Mucosa of descending colon (tissue), 3 donors: ENCODE measurements at regions not wholly inside any gene's neighbourhood (a gene's known extent, or its start where the extent isn't known, plus 50 kb on each side); places are given as distances from the start of the nearest gene placed in this dataset.

Source experiments
- ATAC-seq: fragments of 200-7000 bp; cut with Tn5 transposase; one replicate; pipeline ENCODE4 v1.9.1; 2020; ENCODE audit warnings: mild to moderate bottlenecking, moderate library complexity
- DNase-seq, 3 donors: peaks; one replicate each; pipeline ENCODE4 v3.0.0-alpha.2; 2020
- H3K36me3 ChIP-seq: fragments of 200-600 bp; one replicate; pipeline ENCODE4 v1.8.0; 2021; ENCODE audit warnings: low read depth, mild to moderate bottlenecking
- H3K4me1 ChIP-seq: fragments of 200-600 bp; one replicate; pipeline ENCODE4 v1.8.0; 2021; ENCODE audit warnings: low read depth, mild to moderate bottlenecking
- H3K4me3 ChIP-seq: fragments of 200-600 bp; one replicate; pipeline ENCODE4 v1.8.0; 2021; ENCODE audit warnings: mild to moderate bottlenecking
- H3K9me3 ChIP-seq: fragments of 200-600 bp; one replicate; pipeline ENCODE4 v1.8.0; 2021; ENCODE audit warnings: mild to moderate bottlenecking
- intact Hi-C, 2 donors: fragments of 100-400 bp; cut with DNase I in 1 of 2; cut with micrococcal nuclease in 1 of 2; formaldehyde crosslinking; loops; one replicate each; pipeline versions ENCODE4 v1.11.0 to v1.11.1; 2022; cut with DNase I, micrococcal nuclease
- TF ChIP-seq, protein P1 (sequence below): fragments of 200-600 bp; IDR thresholded peaks from one replicate; pipeline ENCODE4 v1.8.0; 2022; ENCODE audit warnings: antibody characterized with exemption, mild to moderate bottlenecking
- donor health status: DM: no; HTN: no; CAD: no; lungs with moderate emphysema.
- donor health status: DM: no; HTN: no; CAD: no.
- donor health status: DM: no; HTN: yes; CAD: no.

DNA sequence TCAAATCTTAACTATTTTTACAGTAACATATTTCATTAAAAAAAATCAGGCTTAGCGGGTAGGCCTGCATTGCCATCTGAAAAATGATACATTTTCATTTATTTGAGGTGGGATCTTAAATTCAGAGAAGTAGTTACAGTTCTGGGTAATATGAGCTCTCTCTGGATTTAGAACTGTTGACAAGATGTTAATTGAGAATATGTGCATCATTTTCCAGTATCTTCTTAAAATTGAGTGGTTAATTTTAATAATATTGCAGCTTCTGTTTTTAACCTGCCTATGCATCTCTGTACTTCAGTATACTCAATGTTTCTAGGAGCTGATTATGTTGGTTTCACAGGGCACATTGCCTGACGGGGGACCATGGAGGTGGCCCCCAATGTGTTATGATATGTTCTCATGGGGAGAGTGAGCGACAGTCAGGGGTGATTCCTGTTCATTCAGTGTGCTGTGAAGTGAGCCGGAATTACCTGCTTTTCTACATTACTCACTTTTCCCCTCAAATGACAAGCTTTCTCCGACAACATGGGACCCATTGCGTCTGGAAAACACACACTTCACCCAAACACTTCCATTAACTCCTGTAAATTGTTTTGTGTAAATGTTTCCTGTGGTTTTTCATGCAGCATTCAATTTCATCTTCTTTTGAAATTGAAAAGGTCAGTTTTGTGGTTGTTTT is 406.2 kb downstream of the MTX2 start:
- ATAC-seq = no peak
- intact Hi-C loops = no loop called here
- Histone ChIP-seq H3K9me3 (no peaks in the 10 kb centered on the region), H3K4me1 (no peaks in the 10 kb centered on the region), H3K4me3 (no peak overlapping the region), H3K36me3 (no peaks in the 10 kb centered on the region)
- DNase-seq = no peak
- TF ChIP-seq, protein P1, sequence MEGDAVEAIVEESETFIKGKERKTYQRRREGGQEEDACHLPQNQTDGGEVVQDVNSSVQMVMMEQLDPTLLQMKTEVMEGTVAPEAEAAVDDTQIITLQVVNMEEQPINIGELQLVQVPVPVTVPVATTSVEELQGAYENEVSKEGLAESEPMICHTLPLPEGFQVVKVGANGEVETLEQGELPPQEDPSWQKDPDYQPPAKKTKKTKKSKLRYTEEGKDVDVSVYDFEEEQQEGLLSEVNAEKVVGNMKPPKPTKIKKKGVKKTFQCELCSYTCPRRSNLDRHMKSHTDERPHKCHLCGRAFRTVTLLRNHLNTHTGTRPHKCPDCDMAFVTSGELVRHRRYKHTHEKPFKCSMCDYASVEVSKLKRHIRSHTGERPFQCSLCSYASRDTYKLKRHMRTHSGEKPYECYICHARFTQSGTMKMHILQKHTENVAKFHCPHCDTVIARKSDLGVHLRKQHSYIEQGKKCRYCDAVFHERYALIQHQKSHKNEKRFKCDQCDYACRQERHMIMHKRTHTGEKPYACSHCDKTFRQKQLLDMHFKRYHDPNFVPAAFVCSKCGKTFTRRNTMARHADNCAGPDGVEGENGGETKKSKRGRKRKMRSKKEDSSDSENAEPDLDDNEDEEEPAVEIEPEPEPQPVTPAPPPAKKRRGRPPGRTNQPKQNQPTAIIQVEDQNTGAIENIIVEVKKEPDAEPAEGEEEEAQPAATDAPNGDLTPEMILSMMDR = no peak

DNA sequence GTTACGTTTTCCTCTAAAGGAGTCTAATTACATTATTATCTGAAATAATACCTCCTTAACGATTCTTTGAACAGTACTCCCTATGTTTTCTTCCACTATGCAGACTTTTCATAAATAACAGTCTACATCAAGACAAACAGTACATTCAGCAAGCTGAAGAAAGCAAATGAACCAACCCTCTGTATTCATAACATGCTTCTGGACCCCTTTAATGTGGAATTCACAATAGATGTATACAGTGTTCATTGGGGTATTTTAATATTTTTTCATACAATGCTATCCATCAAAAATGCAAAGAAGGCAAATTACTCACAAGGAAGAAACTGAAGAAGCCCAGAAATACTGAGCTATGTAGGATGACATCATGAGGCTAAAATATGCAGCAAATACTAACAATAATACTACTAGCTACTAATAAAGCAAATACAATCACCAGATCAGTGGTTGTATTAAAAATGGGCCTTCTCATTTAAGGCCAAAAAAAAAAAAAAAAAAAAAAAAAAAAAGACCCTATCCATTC is 408.6 kb downstream of the MTX2 start:
- Histone ChIP-seq H3K4me3 (no peak overlapping the region), H3K36me3 (no peaks in the 10 kb centered on the region), H3K4me1 (no peaks in the 10 kb centered on the region), H3K9me3 (no peaks in the 10 kb centered on the region)
- intact Hi-C loops = no loop called here
- TF ChIP-seq, protein P1 = no peak
- no peak for DNase-seq
- no peak for ATAC-seq

DNA sequence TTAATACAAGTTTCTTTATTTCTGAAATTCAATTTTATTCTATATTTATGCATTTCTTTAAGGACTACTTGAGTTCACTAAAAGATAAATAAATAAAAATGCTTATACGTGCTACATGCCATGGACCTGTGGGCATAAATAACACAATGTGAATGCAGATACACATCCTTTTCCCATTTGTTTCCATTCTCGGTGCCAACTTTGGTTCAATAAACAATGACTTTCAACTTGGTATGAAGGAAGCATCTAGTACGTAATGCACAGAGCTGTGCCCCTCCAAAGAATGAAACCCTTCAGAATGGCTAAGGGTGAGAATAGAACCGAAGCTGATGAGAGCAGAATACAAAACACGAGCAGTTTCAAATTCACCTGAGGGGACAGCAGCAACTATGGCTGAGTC is 409.3 kb downstream of the MTX2 start:
- intact Hi-C loops = no loop called here
- no peak for DNase-seq
- H3K4me3 ChIP-seq = no peak overlapping the region
- H3K9me3 ChIP-seq = no peaks in the 10 kb centered on the region
- no peak for ATAC-seq
- TF ChIP-seq, protein P1 = no peak
- H3K4me1 ChIP-seq = no peaks in the 10 kb centered on the region
- no peaks in the 10 kb centered on the region for H3K36me3 ChIP-seq

DNA sequence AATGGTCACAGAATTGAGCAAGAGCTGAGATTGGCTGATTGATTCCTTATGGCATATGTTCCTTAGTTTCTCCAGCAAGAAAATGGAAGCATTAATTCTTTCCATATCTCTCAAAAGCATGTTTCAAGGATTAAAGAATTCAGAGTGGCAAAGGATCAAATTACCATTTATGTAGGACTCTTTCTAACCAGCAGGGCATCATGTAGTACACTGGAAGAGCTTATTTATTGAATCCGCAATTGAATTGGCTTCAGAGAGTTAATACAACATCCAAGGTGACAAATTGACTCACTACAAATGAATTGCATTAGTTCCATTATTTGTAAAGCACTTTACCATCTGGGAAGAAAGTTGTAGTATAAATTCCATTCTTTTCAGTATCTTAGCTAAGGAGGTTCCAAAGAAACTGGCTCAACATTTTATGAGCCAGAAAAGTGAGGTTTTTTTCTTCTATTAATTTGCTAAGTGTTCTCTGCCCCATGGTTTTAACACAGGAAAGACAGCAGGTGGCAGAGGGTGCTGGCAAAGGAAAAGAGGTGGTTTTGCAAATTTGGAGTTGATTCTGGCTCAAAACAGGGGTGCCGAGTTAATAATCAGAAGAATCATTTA is 409.9 kb downstream of the MTX2 start:
- no peaks in the 10 kb centered on the region for H3K9me3 ChIP-seq
- ATAC-seq (no peak), DNase-seq (no peak)
- no peaks in the 10 kb centered on the region for H3K36me3 ChIP-seq
- H3K4me3 ChIP-seq = no peak overlapping the region
- intact Hi-C loops = no loop called here
- no peaks in the 10 kb centered on the region for H3K4me1 ChIP-seq
- TF ChIP-seq, protein P1 = no peak

DNA sequence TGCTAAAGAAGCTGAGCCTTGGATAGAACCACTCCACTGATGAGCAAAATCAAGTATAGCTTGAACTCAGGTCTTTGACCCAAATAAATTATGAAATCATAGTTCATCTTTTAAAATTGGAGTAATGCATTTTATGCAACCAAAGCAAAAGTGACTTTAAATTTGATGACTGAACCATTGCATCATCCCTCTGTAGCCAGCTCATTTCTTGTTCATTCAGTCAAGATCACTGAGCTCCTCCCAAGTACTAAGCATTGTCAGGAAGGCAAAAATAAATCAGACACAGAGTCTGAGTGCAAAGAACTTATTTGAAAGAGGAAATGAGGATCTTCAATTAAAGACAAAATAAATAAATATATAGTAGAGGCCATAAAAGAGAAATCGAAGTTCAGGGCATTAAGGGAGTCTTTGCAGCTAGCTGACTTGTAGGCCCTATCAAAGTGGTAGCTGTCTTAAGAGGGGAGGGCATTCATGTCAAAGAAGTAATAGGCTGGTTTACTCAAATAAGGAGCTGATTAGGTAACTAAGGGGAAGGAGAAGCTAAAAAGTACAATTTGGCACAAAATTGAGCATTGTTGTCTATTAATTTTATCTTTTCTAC is 411.8 kb downstream of the MTX2 start:
- TF ChIP-seq, protein P1 = no peak
- Histone ChIP-seq H3K4me3 (no peak overlapping the region), H3K9me3 (no peaks in the 10 kb centered on the region), H3K4me1 (no peaks in the 10 kb centered on the region), H3K36me3 (no peaks in the 10 kb centered on the region)
- DNase-seq (no peak), ATAC-seq (no peak)
- intact Hi-C loops = no loop called here
